ENCODE measurements at regions not wholly inside any gene's neighbourhood (a gene's known extent, or its start where the extent isn't known, plus 50 kb on each side); places are given as distances from the start of the nearest gene placed in this dataset.
A peak's percentile ranks its signal among the peaks of the same experiment; 100 is the strongest.

GRCh38 chr11:26901162-26901561, 92.8 kb upstream of the FIBIN start:
- no peaks in the 10 kb centered on the region for H3K27me3 ChIP-seq
- H3K36me3 ChIP-seq: no peaks in the 10 kb centered on the region
- no peak overlapping the region for H3K27ac ChIP-seq
- H3K4me3 ChIP-seq: no peak overlapping the region
- no peak for TF ChIP-seq CTCF (IDR thresholded peaks at IDR 0.05; ENCODE audit: low read depth, low read length)
- H3K9me3 ChIP-seq (ENCODE audit: low read depth): no peaks in the 10 kb centered on the region
- peak in 1 of 2 donors; percentile 25 for DNase-seq (ENCODE audit: low read depth in 1 of 2, low spot score in 1 of 2)
- H3K4me1 ChIP-seq (ENCODE audit: low read depth): no peaks in the 10 kb centered on the region

- Histone ChIP-seq H3K27ac (no peak overlapping the region), H3K27me3 (no peaks in the 10 kb centered on the region), H3K4me3 (no peak overlapping the region), H3K36me3 (no peaks in the 10 kb centered on the region), H3K9me3 (ENCODE audit: low read depth) (no peaks in the 10 kb centered on the region), H3K4me1 (ENCODE audit: low read depth) (no peaks in the 10 kb centered on the region)
- no peak for TF ChIP-seq CTCF (IDR thresholded peaks at IDR 0.05; ENCODE audit: low read depth, low read length)
- DNase-seq (ENCODE audit: low read depth in 1 of 2, low spot score in 1 of 2): no peak
These were observed 89.8 kb upstream of the FIBIN start for GRCh38 chr11:26904132-26904531.

GRCh38 chr11:26904801-26905200, 89.1 kb upstream of the FIBIN start:
- TF ChIP-seq CTCF (IDR thresholded peaks at IDR 0.05; ENCODE audit: low read depth, low read length): no peak
- Histone ChIP-seq H3K36me3 (no peaks in the 10 kb centered on the region), H3K27me3 (no peaks in the 10 kb centered on the region), H3K4me1 (ENCODE audit: low read depth) (no peaks in the 10 kb centered on the region), H3K27ac (no peak overlapping the region), H3K4me3 (no peak overlapping the region), H3K9me3 (ENCODE audit: low read depth) (no peaks in the 10 kb centered on the region)
- no peak for DNase-seq (ENCODE audit: low read depth in 1 of 2, low spot score in 1 of 2)

DNA sequence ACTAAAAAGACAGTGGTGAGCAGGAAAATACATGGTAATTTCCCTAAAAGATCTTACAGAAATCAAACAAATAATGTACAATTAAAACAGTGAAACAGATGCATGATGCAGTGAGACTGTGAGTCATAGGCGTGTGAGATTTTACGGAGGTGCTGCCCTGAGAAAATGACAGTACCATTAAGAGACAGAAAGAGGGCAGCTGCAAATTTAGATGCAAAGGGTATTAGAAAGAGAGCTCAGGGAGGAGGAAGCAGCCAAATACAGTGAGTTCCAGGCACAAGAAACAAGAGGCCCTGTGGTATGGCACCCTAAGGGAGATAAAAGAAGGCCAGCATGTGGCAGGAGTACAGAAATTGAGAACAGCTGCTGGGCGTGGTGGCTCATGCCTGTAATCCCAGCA, 88.5 kb upstream of the FIBIN start:
- peak in 1 of 2 donors; percentile 51 for DNase-seq (ENCODE audit: low read depth in 1 of 2, low spot score in 1 of 2)
- TF ChIP-seq CTCF (IDR thresholded peaks at IDR 0.05; ENCODE audit: low read depth, low read length): no peak
- Histone ChIP-seq H3K36me3 (no peaks in the 10 kb centered on the region), H3K4me3 (no peak overlapping the region), H3K27me3 (no peaks in the 10 kb centered on the region), H3K27ac (no peak overlapping the region), H3K9me3 (ENCODE audit: low read depth) (no peaks in the 10 kb centered on the region), H3K4me1 (ENCODE audit: low read depth) (no peaks in the 10 kb centered on the region)

- Histone ChIP-seq H3K36me3 (no peaks in the 10 kb centered on the region), H3K4me3 (no peak overlapping the region), H3K27ac (no peak overlapping the region), H3K4me1 (ENCODE audit: low read depth) (no peaks in the 10 kb centered on the region), H3K9me3 (ENCODE audit: low read depth) (no peaks in the 10 kb centered on the region), H3K27me3 (no peaks in the 10 kb centered on the region)
- no peak for DNase-seq (ENCODE audit: low read depth in 1 of 2, low spot score in 1 of 2)
- no peak for TF ChIP-seq CTCF (IDR thresholded peaks at IDR 0.05; ENCODE audit: low read depth, low read length)
These were observed 84.4 kb upstream of the FIBIN start for GRCh38 chr11:26909515-26909914.

Measured in cardiac muscle cell (in vitro differentiated cells and primary cell).